Glutamatergic neuron (in vitro differentiated cells): ENCODE measurements at regions not wholly inside any gene's neighbourhood (a gene's known extent, or its start where the extent isn't known, plus 50 kb on each side); places are given as distances from the start of the nearest gene placed in this dataset.
"Not testable (repeated sequence)": the region's sequence is repeated elsewhere in the genome, so short reads cannot be mapped to it uniquely, and the experiment has no call there.

ENCODE experiments used
- DNase-seq: peaks from one replicate; pipeline ENCODE4 v3.0.0; 2022
- H3K27ac Mint-ChIP-seq: one replicate; pipeline ENCODE4 v1.8.0; 2020; ENCODE audit warnings: mild to moderate bottlenecking, mixed read lengths, inconsistent platforms; ENCODE audit not compliant: unreplicated experiment
- H3K27me3 Mint-ChIP-seq: one replicate; pipeline ENCODE4 v1.8.0; 2020; ENCODE audit warnings: mild to moderate bottlenecking, moderate library complexity, mixed read lengths, inconsistent platforms; ENCODE audit not compliant: unreplicated experiment
- H3K36me3 Mint-ChIP-seq: one replicate; pipeline ENCODE4 v1.8.0; 2020; ENCODE audit warnings: mild to moderate bottlenecking, mixed read lengths, inconsistent platforms; ENCODE audit not compliant: unreplicated experiment
- H3K4me1 Mint-ChIP-seq: one replicate; pipeline ENCODE4 v1.8.0; 2020; ENCODE audit warnings: mild to moderate bottlenecking, low read depth, mixed read lengths, inconsistent platforms; ENCODE audit not compliant: unreplicated experiment
- H3K4me3 Mint-ChIP-seq: one replicate; pipeline ENCODE4 v1.8.0; 2020; ENCODE audit warnings: mild to moderate bottlenecking, mixed read lengths, inconsistent platforms; ENCODE audit not compliant: unreplicated experiment
- H3K9me3 Mint-ChIP-seq: one replicate; pipeline ENCODE4 v1.8.0; 2020; ENCODE audit warnings: mild to moderate bottlenecking, moderate library complexity, mixed read lengths, inconsistent platforms; ENCODE audit not compliant: unreplicated experiment
- TF ChIP-seq, protein P1 (sequence below): fragments of 200-600 bp; sonication (generic); IDR thresholded peaks from one replicate; pipeline ENCODE4 v1.5.0; 2021; ENCODE audit not compliant: partially characterized antibody, unreplicated experiment

DNA sequence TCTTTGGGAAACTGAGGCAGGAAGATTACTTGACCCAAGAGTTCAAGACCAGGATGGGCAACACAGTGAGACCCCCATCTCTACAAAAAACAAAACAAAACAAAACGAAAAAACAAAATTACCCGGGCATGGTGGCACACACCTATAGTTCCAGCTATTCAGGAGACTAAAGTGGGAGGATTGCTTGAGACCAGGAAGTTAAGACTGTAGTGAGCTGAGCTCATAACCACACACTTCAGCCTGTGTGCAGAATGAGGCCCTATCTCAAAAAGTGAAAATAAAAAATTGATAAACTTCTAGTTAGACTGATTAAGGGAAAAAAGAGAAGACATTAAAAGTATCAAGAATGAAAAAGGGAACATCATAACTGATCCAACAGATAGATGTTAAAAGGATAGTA, 154.0 kb downstream of the RHOU start:
- Mint-ChIP-seq H3K4me3 (no peak overlapping the region), H3K36me3 (peaks cover 15% of the 10 kb centered on the region), H3K9me3 (peaks cover 1% of the 10 kb centered on the region), H3K27me3 (no peaks in the 10 kb centered on the region), H3K4me1 (no peaks in the 10 kb centered on the region), H3K27ac (no peak overlapping the region)
- TF ChIP-seq, protein P1, sequence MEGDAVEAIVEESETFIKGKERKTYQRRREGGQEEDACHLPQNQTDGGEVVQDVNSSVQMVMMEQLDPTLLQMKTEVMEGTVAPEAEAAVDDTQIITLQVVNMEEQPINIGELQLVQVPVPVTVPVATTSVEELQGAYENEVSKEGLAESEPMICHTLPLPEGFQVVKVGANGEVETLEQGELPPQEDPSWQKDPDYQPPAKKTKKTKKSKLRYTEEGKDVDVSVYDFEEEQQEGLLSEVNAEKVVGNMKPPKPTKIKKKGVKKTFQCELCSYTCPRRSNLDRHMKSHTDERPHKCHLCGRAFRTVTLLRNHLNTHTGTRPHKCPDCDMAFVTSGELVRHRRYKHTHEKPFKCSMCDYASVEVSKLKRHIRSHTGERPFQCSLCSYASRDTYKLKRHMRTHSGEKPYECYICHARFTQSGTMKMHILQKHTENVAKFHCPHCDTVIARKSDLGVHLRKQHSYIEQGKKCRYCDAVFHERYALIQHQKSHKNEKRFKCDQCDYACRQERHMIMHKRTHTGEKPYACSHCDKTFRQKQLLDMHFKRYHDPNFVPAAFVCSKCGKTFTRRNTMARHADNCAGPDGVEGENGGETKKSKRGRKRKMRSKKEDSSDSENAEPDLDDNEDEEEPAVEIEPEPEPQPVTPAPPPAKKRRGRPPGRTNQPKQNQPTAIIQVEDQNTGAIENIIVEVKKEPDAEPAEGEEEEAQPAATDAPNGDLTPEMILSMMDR: no peak
- no peak for DNase-seq

DNA sequence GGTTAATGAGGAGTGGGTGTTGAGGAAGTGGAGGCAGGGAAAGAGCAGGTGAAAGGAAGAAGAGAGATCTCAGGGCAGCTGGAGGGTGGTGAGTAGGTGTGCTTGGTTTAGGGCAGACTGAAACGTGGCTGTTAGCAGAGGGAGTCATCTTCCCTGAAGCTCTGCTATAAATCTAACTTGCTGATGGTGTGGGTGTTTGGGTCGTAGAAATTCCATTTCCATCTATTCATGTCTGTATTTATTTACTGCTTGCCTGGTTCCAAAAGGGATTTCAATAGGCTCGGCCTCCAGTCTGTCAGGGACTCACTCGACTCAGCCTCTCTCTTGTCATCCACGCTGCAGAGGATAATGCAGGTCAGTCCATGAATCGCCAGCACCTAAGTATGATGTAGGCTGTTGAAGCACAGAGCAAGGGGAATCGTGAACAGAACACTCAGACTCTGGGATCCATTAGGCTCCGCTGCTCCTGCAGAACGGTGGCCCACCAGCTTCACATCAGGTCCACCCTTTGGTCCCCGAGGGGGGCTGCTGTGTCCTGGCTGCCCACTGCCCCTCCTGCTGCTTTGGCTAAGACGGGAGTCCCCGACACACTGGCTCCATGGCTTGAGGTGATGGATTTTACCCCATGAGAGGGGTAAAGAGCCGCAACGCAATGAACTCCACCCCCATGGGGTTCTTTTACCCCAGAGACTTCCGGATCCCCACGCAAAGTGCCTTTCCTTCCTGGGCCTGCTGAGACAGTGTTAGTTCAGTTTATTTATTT, 156.2 kb downstream of the RHOU start:
- no peak overlapping the region for H3K4me3 Mint-ChIP-seq
- H3K9me3 Mint-ChIP-seq: no peaks in the 10 kb centered on the region
- DNase-seq: no peak
- no peak overlapping the region for H3K27ac Mint-ChIP-seq
- peaks cover 14% of the 10 kb centered on the region for H3K36me3 Mint-ChIP-seq
- TF ChIP-seq, protein P1: no peak
- no peaks in the 10 kb centered on the region for H3K27me3 Mint-ChIP-seq
- no peaks in the 10 kb centered on the region for H3K4me1 Mint-ChIP-seq

DNA sequence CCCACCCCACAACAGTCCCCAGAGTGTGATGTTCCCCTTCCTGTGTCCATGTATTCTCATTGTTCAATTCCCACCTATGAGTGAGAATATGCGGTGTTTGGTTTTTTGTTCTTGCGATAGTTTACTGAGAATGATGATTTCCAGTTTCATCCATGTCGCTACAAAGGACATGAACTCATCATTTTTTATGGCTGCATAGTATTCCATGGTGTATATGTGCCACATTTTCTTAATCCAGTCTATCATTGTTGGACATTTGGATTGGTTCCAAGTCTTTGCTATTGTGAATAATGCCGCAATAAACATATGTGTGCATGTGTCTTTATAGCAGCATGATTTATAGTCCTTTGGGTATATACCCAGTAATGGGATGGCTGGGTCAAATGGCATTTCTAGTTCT, 156.9 kb downstream of the RHOU start:
- H3K27me3 Mint-ChIP-seq, H3K27ac Mint-ChIP-seq, H3K4me3 Mint-ChIP-seq, DNase-seq, H3K4me1 Mint-ChIP-seq, H3K9me3 Mint-ChIP-seq: not testable (repeated sequence)
- H3K36me3 Mint-ChIP-seq: peaks cover 14% of the 10 kb centered on the region

DNA sequence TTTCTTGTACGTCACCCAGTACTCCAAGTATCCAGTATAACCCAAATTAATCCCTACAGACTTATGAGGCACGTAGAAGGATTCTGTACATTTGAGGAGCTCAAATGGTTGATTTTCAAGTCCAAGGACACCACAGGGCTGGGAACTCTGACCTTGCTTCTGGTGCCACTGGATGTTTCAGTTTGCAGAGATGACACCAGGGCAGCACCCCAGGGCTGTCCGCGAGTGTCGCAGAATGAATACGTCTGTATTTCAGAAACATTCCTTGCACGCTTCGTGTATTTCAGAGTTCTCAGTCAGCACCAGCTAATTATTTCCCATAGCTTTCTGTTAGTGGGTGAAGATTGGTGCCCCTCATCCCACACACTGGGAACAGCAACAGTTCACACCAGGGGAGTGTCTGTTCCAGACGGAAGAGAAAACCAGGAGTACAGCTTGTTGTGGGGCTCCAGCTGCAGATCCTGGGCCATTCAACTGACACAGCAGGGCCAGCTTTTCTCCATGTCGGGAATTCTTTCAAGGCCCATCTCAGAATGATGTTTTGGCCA, 159.2 kb downstream of the RHOU start:
- Mint-ChIP-seq H3K27ac (no peak overlapping the region), H3K4me1 (peaks cover 3% of the 10 kb centered on the region), H3K4me3 (no peak overlapping the region), H3K27me3 (no peaks in the 10 kb centered on the region), H3K9me3 (no peaks in the 10 kb centered on the region), H3K36me3 (peaks cover 9% of the 10 kb centered on the region)
- TF ChIP-seq, protein P1: no peak
- no peak for DNase-seq

DNA sequence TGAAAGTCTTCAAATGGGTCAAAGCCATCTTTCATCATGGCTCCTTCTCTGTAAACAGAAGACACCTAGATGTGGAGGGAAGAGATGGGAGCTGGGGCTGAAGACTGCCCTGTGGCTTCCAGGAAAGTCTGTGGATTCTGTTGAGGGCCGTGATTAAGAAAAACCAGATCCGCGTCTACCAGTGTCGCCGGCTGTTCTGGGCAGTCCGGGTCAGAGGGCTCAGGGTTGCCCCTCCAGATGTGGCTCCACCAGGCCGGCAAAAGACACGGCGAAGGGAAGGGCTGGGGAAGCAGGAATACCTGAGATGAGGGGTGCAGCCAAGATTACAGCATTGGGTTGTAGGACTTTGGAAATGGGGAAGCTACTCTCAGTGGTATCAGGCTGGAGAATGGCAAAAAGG, 162.6 kb downstream of the RHOU start:
- no peaks in the 10 kb centered on the region for H3K36me3 Mint-ChIP-seq
- TF ChIP-seq, protein P1: no peak
- no peak overlapping the region for H3K27ac Mint-ChIP-seq
- H3K9me3 Mint-ChIP-seq: peaks cover 2% of the 10 kb centered on the region
- no peak overlapping the region for H3K4me3 Mint-ChIP-seq
- peaks cover 5% of the 10 kb centered on the region for H3K27me3 Mint-ChIP-seq
- peaks cover 21% of the 10 kb centered on the region for H3K4me1 Mint-ChIP-seq
- no peak for DNase-seq
